A673 (cell line): ENCODE measurements at regions not wholly inside any gene's neighbourhood (a gene's known extent, or its start where the extent isn't known, plus 50 kb on each side); places are given as distances from the start of the nearest gene placed in this dataset.

Source experiments
- BruUV-seq: library from RNA; stranded (reverse); fragments of 400-500 nt; replicated peaks from 2 replicates; lab custom pipeline; 2021; lab: Mats Ljungman, UMichigan
- CTCF ChIA-PET: fragments of 300-600 bp; sonication (Branson Sonifier 250); formaldehyde crosslinking; loops from one replicate; lab custom pipeline; 2022; ENCODE audit warnings: antibody characterized with exemption; lab: Charles Lee
- POLR2A ChIA-PET: fragments of 300-600 bp; sonication (Branson Sonifier 250); formaldehyde crosslinking; loops from one replicate; lab custom pipeline; 2022; ENCODE audit warnings: antibody characterized with exemption; ENCODE audit not compliant: low non-redundant PET; lab: Charles Lee
- DNase-seq: peaks from one replicate; pipeline ENCODE4 v3.0.0-alpha.2; 2015; ENCODE audit warnings: low spot score
- H3K27ac ChIP-seq: fragments of 200-600 bp; sonication (generic); 2 replicates; pipeline ENCODE4 v1.5.1; 2016; ENCODE audit warnings: mixed run types, low read depth, mild to moderate bottlenecking, mixed read lengths, antibody characterized with exemption, low read length; ENCODE audit not compliant: poor library complexity, severe bottlenecking
- H3K27me3 ChIP-seq: fragments of 200-600 bp; sonication (generic); replicated peaks from 2 replicates; pipeline ENCODE4 v1.6.1; 2017; ENCODE audit warnings: mixed run types, low read depth, mild to moderate bottlenecking, mixed read lengths, antibody characterized with exemption, low read length; ENCODE audit not compliant: insufficient read depth, poor library complexity
- H3K36me3 ChIP-seq: fragments of 200-600 bp; sonication (generic); 2 replicates; pipeline ENCODE4 v1.6.1; 2016; ENCODE audit warnings: mixed run types, mild to moderate bottlenecking, mixed read lengths, antibody characterized with exemption, low read length; ENCODE audit not compliant: insufficient read depth, poor library complexity, severe bottlenecking
- H3K4me1 ChIP-seq: fragments of 200-600 bp; sonication (generic); 2 replicates; pipeline ENCODE4 v1.6.1; 2017; ENCODE audit warnings: mixed run types, mild to moderate bottlenecking, mixed read lengths, antibody characterized with exemption, low read length; ENCODE audit not compliant: insufficient read depth, poor library complexity, severe bottlenecking
- H3K4me3 ChIP-seq: fragments of 200-600 bp; sonication (generic); 2 replicates; pipeline ENCODE4 v1.5.1; 2016; ENCODE audit warnings: low read depth, mixed run types, mild to moderate bottlenecking, mixed read lengths, low read length; ENCODE audit not compliant: poor library complexity, severe bottlenecking
- H3K9me3 ChIP-seq: fragments of 200-600 bp; sonication (generic); 2 replicates; pipeline ENCODE4 v1.6.1; 2016; ENCODE audit warnings: mixed run types, low read depth, mild to moderate bottlenecking, mixed read lengths, antibody characterized with exemption, low read length; ENCODE audit not compliant: poor library complexity, severe bottlenecking
- EZH2 ChIP-seq: fragments of 200-600 bp; sonication (generic); IDR thresholded peaks from 2 replicates; pipeline ENCODE4 v1.6.1; 2017; ENCODE audit warnings: borderline replicate concordance, low read depth, mild to moderate bottlenecking, mixed read lengths, antibody characterized with exemption, low read length; ENCODE audit not compliant: poor library complexity, severe bottlenecking
- intact Hi-C: fragments of 100-400 bp; cut with micrococcal nuclease; formaldehyde crosslinking; loops from one replicate; pipeline ENCODE4 v1.10.0; 2022; ENCODE audit not compliant: unreplicated experiment
- TF ChIP-seq, protein P1 (sequence below): fragments of 300-800, 200-600 bp; sonication (generic); conservative IDR thresholded peaks from 2 replicates; pipeline ENCODE4 v1.5.1; 2017; ENCODE audit warnings: low read depth, mild to moderate bottlenecking, antibody characterized with exemption, low read length, moderate library complexity, mixed read lengths

DNA sequence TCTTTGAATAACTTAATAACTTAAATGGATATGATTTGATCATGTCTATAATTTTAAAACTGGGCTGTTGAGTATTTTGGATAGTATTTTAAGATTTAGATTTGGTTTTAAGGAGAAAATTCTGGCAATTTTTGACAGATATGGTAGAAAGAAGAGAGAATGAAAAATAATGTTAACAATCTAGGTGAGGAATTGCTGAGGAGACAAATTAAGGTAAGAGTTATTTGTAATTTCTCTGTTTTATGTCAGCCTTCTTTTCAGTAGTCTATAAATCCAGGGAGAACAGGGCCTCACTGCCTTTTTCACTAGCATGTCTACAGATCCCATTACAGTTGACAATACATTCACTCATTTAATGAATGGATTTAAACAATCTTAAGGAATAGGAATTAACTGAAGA is 144.7 kb downstream of the SERPINI1 start:
- H3K36me3 ChIP-seq = no peaks in the 10 kb centered on the region
- intact Hi-C loops = loop anchor here (5.0 kb wide), 2 partner anchors 43 to 473 kb away; no protein-coding TSS in a partner anchor

DNA sequence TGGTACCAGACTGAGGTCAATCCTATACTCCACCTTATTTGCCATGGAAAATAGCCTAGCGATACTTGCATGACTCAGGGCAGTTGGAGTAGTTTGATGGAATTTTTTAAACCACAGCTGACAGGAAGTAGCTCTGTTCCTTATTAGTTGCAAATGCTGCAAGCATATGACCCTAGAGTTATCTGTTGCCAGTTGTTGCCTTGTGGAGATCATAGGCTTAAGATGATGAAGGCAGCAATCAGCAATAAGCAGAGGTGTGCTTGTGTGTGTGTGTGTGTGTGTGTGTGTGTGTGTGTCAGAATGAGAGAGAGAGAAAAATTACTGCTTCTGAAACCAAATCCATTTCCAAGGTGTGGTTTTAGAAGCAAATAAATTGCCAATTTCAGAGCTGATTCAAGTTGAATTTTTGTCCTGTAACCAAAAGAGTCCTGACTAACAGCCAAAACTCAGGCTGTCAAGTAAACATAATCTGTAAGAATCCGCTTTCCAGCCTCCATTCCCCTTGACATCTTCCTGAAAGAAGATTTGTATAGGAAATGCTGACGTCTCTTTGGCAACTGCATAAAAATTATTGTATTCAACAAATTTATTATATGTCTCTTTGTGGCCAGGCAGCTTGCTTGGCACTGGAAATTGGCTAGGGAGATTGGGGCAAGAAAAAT is 141.2 kb downstream of the SERPINI1 start:
- Histone ChIP-seq H3K9me3 (no peaks in the 10 kb centered on the region), H3K27ac (no peak overlapping the region), H3K36me3 (no peaks in the 10 kb centered on the region), H3K27me3 (no peaks in the 10 kb centered on the region), H3K4me1 (no peaks in the 10 kb centered on the region), H3K4me3 (no peak overlapping the region)
- ChIA-PET POLR2A (no interaction called here), CTCF (no interaction called here)
- intact Hi-C loops = no loop called here
- no TSS peak for BruUV-seq
- TF ChIP-seq EZH2 = no peak
- TF ChIP-seq, protein P1, sequence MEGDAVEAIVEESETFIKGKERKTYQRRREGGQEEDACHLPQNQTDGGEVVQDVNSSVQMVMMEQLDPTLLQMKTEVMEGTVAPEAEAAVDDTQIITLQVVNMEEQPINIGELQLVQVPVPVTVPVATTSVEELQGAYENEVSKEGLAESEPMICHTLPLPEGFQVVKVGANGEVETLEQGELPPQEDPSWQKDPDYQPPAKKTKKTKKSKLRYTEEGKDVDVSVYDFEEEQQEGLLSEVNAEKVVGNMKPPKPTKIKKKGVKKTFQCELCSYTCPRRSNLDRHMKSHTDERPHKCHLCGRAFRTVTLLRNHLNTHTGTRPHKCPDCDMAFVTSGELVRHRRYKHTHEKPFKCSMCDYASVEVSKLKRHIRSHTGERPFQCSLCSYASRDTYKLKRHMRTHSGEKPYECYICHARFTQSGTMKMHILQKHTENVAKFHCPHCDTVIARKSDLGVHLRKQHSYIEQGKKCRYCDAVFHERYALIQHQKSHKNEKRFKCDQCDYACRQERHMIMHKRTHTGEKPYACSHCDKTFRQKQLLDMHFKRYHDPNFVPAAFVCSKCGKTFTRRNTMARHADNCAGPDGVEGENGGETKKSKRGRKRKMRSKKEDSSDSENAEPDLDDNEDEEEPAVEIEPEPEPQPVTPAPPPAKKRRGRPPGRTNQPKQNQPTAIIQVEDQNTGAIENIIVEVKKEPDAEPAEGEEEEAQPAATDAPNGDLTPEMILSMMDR = no peak
- peak; percentile 32 for DNase-seq

More for the DNA sequence above, 144.7 kb downstream of the SERPINI1 start:
- H3K27me3 ChIP-seq = no peaks in the 10 kb centered on the region
- H3K4me3 ChIP-seq = no peak overlapping the region
- H3K9me3 ChIP-seq = no peaks in the 10 kb centered on the region
- no peak overlapping the region for H3K27ac ChIP-seq
- no peaks in the 10 kb centered on the region for H3K4me1 ChIP-seq
- no TSS peak for BruUV-seq
- ChIA-PET CTCF (no interaction called here), POLR2A (no interaction called here)
- no peak for TF ChIP-seq EZH2
- TF ChIP-seq, protein P1 = no peak
- no peak for DNase-seq
